GM23338 (cell line): ENCODE measurements at regions not wholly inside any gene's neighbourhood (a gene's known extent, or its start where the extent isn't known, plus 50 kb on each side); places are given as distances from the start of the nearest gene placed in this dataset.

Source experiments
- ATAC-seq: fragments of 200-7000 bp; cut with Tn5 transposase; 3 replicates; pipeline ENCODE4 v1.9.1; 2020
- DNase-seq: peaks from one replicate; pipeline ENCODE4 v3.0.0-alpha.2; 2015; ENCODE audit warnings: low spot score
- H2AFZ ChIP-seq: fragments of 200-600 bp; sonication (generic); 2 replicates; pipeline ENCODE4 v1.8.0; 2016; ENCODE audit warnings: antibody characterized with exemption, mild to moderate bottlenecking, moderate library complexity
- H3F3A ChIP-seq: fragments of 200-600 bp; sonication (generic); replicated peaks from 2 replicates; pipeline ENCODE4 v1.8.0; 2017; ENCODE audit warnings: antibody characterized with exemption, mixed run types, low read depth
- H3K27ac ChIP-seq: fragments of 200-600 bp; sonication (generic); 2 replicates; pipeline ENCODE4 v1.6.1; 2016; ENCODE audit warnings: low read depth
- H3K27me3 ChIP-seq: fragments of 200-600 bp; sonication (generic); 2 replicates; pipeline ENCODE4 v1.8.0; 2016; ENCODE audit warnings: mild to moderate bottlenecking, mixed run types, moderate library complexity; ENCODE audit not compliant: insufficient read depth
- H3K36me3 ChIP-seq: fragments of 200-600 bp; sonication (generic); 2 replicates; pipeline ENCODE4 v1.8.0; 2016; ENCODE audit warnings: mild to moderate bottlenecking; ENCODE audit not compliant: insufficient read depth
- H3K4me1 ChIP-seq: fragments of 200-600 bp; sonication (generic); 2 replicates; pipeline ENCODE4 v1.8.0; 2016; ENCODE audit warnings: mild to moderate bottlenecking, moderate library complexity; ENCODE audit not compliant: insufficient read depth
- H3K4me2 ChIP-seq: fragments of 200-600 bp; sonication (generic); 2 replicates; pipeline ENCODE4 v1.7.1; 2017; ENCODE audit warnings: mixed run types
- H3K4me3 ChIP-seq: fragments of 200-600 bp; sonication (generic); 2 replicates; pipeline ENCODE4 v1.6.1; 2016; ENCODE audit warnings: mixed run types
- H3K79me2 ChIP-seq: fragments of 200-600 bp; sonication (generic); replicated peaks from 2 replicates; pipeline ENCODE4 v1.8.0; 2017; ENCODE audit warnings: mild to moderate bottlenecking; ENCODE audit not compliant: insufficient read depth
- H3K9me2 ChIP-seq: fragments of 200-600 bp; sonication (generic); 2 replicates; pipeline ENCODE4 v1.8.0; 2017; ENCODE audit not compliant: insufficient read depth
- H4K20me1 ChIP-seq: fragments of 200-600 bp; sonication (generic); replicated peaks from 2 replicates; pipeline ENCODE4 v1.8.0; 2017; ENCODE audit warnings: mild to moderate bottlenecking; ENCODE audit not compliant: insufficient read depth
- H3K27ac Mint-ChIP-seq: 2 replicates; pipeline ENCODE4 v1.8.0; 2020; ENCODE audit warnings: inconsistent platforms, mild to moderate bottlenecking, moderate library complexity, mixed read lengths
- H3K27me3 Mint-ChIP-seq: 3 replicates; pipeline ENCODE4 v1.8.0; 2022; ENCODE audit warnings: low read depth, mild to moderate bottlenecking, moderate library complexity, mixed read lengths, inconsistent platforms; ENCODE audit not compliant: insufficient read depth, poor library complexity
- H3K36me3 Mint-ChIP-seq: 3 replicates; pipeline ENCODE4 v1.8.0; 2021; ENCODE audit warnings: low read depth, mild to moderate bottlenecking, inconsistent platforms, moderate library complexity, mixed read lengths
- H3K4me1 Mint-ChIP-seq: 3 replicates; pipeline ENCODE4 v1.8.0; 2020; ENCODE audit warnings: mild to moderate bottlenecking, inconsistent platforms, mixed read lengths
- H3K4me3 Mint-ChIP-seq: 3 replicates; pipeline ENCODE4 v1.8.0; 2021; ENCODE audit warnings: moderate library complexity, mild to moderate bottlenecking, inconsistent platforms, mixed read lengths
- H3K9me3 Mint-ChIP-seq: 3 replicates; pipeline ENCODE4 v1.8.0; 2020; ENCODE audit warnings: moderate library complexity, mild to moderate bottlenecking, inconsistent platforms, mixed read lengths
- CREB1 ChIP-seq: fragments of 250-450 bp; sonication (Bioruptor Pico); IDR thresholded peaks from 2 replicates; pipeline ENCODE4 v1.5.0; 2020; ENCODE audit warnings: low read depth, mild to moderate bottlenecking, moderate library complexity
- ETS1 ChIP-seq: IDR thresholded peaks from 2 replicates; pipeline ENCODE4 v1.6.1; 2016; ENCODE audit warnings: antibody characterized with exemption
- EZH2 ChIP-seq: fragments of 200-600 bp; sonication (generic); IDR thresholded peaks from one replicate; pipeline ENCODE4 v1.8.0; 2017; ENCODE audit warnings: antibody characterized with exemption, mild to moderate bottlenecking, low read depth; ENCODE audit not compliant: unreplicated experiment
- EZH2phosphoT487 ChIP-seq: fragments of 200-600 bp; sonication (generic); IDR thresholded peaks from one replicate; pipeline ENCODE4 v1.8.1; 2018; ENCODE audit warnings: antibody characterized with exemption; ENCODE audit not compliant: unreplicated experiment
- JUNB ChIP-seq: IDR thresholded peaks from one replicate; pipeline ENCODE4 v1.6.1; 2016; ENCODE audit warnings: antibody characterized with exemption; ENCODE audit not compliant: unreplicated experiment
- NANOG ChIP-seq: IDR thresholded peaks from 2 replicates; pipeline ENCODE4 v1.6.1; 2016; ENCODE audit warnings: antibody characterized with exemption, borderline replicate concordance
- POLR2AphosphoS5 ChIP-seq: IDR thresholded peaks from 2 replicates; pipeline ENCODE4 v1.6.1; 2016; ENCODE audit warnings: antibody characterized with exemption, low read depth
- STAT1 ChIP-seq: IDR thresholded peaks from one replicate; pipeline ENCODE4 v1.6.1; 2016; ENCODE audit warnings: antibody characterized with exemption; ENCODE audit not compliant: unreplicated experiment
- ZNF114 ChIP-seq: fragments of 250-450 bp; sonication (Bioruptor Pico); IDR thresholded peaks from 2 replicates; pipeline ENCODE4 v1.5.0; 2020; ENCODE audit warnings: mild to moderate bottlenecking, moderate library complexity
- ZNF331 ChIP-seq: fragments of 250-450 bp; sonication (Bioruptor Pico); IDR thresholded peaks from 2 replicates; pipeline ENCODE4 v1.5.0; 2020; ENCODE audit warnings: low read depth, mild to moderate bottlenecking, moderate library complexity
- TF ChIP-seq, protein P1 (sequence below): IDR thresholded peaks from one replicate; pipeline ENCODE4 v1.6.1; 2018; ENCODE audit warnings: antibody characterized with exemption; ENCODE audit not compliant: unreplicated experiment
- TF ChIP-seq, protein P2 (sequence below): fragments of 250-450 bp; sonication (Bioruptor Pico); IDR thresholded peaks from 2 replicates; pipeline ENCODE4 v1.5.0; 2020; ENCODE audit warnings: mild to moderate bottlenecking, moderate library complexity

DNA sequence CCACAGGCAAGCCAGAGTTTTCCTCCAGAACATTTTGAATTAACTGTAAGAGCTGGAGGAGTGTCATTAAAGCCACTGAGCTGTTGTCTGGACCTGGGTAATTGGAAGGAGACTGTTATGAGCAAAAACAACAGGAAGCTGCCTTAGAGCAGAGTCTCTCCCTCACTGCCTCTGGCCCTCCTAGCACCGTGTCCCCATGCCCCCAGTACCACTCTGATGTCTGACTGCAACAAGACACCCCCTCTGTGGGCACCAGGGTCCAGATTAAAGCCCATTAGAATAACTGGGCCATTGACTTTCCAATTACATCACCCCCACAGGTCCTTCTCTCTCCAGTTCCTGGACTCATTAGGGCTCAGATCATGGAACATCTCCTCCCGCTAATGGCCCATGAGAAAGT lies 216.3 kb downstream of the USP6NL start:
- Mint-ChIP-seq H3K4me3 (no peak overlapping the region), H3K27ac (no peak overlapping the region), H3K4me1 (no peaks in the 10 kb centered on the region; the same call in 2 of the 3 replicates), H3K36me3 (no peaks in the 10 kb centered on the region), H3K27me3 (peaks cover 3% of the 10 kb centered on the region), H3K9me3 (peaks cover 3% of the 10 kb centered on the region; the same call in 1 of the 3 replicates)
- Histone ChIP-seq H3F3A (no peaks in the 10 kb centered on the region), H3K36me3 (no peaks in the 10 kb centered on the region), H2AFZ (no peak overlapping the region), H3K27ac (no peak overlapping the region), H3K4me1 (no peaks in the 10 kb centered on the region), H3K79me2 (no peaks in the 10 kb centered on the region), H4K20me1 (no peaks in the 10 kb centered on the region), H3K4me3 (no peak overlapping the region), H3K4me2 (no peak overlapping the region), H3K27me3 (no peaks in the 10 kb centered on the region), H3K9me2 (peaks cover 6% of the 10 kb centered on the region; the same call in 1 of the 2 replicates)
- no peak for ATAC-seq
- TF ChIP-seq NANOG (no peak), JUNB (no peak)
- no peak for DNase-seq

GRCh38 chr10:11393858-11394257 lies 217.6 kb downstream of the USP6NL start:
- H3K9me3 Mint-ChIP-seq = peaks cover 3% of the 10 kb centered on the region; the same call in 1 of the 3 replicates
- Histone ChIP-seq H3F3A (no peaks in the 10 kb centered on the region), H3K9me2 (peaks cover 6% of the 10 kb centered on the region; the same call in 1 of the 2 replicates), H3K4me2 (no peak overlapping the region), H3K4me1 (no peaks in the 10 kb centered on the region), H4K20me1 (no peaks in the 10 kb centered on the region), H3K4me3 (no peak overlapping the region), H3K79me2 (no peaks in the 10 kb centered on the region), H3K27me3 (no peaks in the 10 kb centered on the region), H2AFZ (0 out of 2 replicates have a peak overlapping the region, but pooled peaks have one; percentile 32), H3K27ac (no peak overlapping the region), H3K36me3 (no peaks in the 10 kb centered on the region)
- H3K4me1 Mint-ChIP-seq = no peaks in the 10 kb centered on the region; the same call in 2 of the 3 replicates
- H3K36me3 Mint-ChIP-seq = no peaks in the 10 kb centered on the region
- no peak for ATAC-seq
- H3K27me3 Mint-ChIP-seq = peaks cover 5% of the 10 kb centered on the region
- H3K4me3 Mint-ChIP-seq = no peak overlapping the region
- H3K27ac Mint-ChIP-seq = no peak overlapping the region
- DNase-seq = no peak
- TF ChIP-seq ZNF114 (CRISPR knock-in tag) (no peak), EZH2 (no peak), EZH2phosphoT487 (no peak), JUNB (no peak), CREB1 (CRISPR knock-in tag) (no peak), POLR2AphosphoS5 (no peak), ZNF331 (CRISPR knock-in tag) (no peak), STAT1 (no peak), ETS1 (no peak), NANOG (no peak)
- TF ChIP-seq, protein P1, sequence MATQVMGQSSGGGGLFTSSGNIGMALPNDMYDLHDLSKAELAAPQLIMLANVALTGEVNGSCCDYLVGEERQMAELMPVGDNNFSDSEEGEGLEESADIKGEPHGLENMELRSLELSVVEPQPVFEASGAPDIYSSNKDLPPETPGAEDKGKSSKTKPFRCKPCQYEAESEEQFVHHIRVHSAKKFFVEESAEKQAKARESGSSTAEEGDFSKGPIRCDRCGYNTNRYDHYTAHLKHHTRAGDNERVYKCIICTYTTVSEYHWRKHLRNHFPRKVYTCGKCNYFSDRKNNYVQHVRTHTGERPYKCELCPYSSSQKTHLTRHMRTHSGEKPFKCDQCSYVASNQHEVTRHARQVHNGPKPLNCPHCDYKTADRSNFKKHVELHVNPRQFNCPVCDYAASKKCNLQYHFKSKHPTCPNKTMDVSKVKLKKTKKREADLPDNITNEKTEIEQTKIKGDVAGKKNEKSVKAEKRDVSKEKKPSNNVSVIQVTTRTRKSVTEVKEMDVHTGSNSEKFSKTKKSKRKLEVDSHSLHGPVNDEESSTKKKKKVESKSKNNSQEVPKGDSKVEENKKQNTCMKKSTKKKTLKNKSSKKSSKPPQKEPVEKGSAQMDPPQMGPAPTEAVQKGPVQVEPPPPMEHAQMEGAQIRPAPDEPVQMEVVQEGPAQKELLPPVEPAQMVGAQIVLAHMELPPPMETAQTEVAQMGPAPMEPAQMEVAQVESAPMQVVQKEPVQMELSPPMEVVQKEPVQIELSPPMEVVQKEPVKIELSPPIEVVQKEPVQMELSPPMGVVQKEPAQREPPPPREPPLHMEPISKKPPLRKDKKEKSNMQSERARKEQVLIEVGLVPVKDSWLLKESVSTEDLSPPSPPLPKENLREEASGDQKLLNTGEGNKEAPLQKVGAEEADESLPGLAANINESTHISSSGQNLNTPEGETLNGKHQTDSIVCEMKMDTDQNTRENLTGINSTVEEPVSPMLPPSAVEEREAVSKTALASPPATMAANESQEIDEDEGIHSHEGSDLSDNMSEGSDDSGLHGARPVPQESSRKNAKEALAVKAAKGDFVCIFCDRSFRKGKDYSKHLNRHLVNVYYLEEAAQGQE = no peak
- TF ChIP-seq, protein P2, sequence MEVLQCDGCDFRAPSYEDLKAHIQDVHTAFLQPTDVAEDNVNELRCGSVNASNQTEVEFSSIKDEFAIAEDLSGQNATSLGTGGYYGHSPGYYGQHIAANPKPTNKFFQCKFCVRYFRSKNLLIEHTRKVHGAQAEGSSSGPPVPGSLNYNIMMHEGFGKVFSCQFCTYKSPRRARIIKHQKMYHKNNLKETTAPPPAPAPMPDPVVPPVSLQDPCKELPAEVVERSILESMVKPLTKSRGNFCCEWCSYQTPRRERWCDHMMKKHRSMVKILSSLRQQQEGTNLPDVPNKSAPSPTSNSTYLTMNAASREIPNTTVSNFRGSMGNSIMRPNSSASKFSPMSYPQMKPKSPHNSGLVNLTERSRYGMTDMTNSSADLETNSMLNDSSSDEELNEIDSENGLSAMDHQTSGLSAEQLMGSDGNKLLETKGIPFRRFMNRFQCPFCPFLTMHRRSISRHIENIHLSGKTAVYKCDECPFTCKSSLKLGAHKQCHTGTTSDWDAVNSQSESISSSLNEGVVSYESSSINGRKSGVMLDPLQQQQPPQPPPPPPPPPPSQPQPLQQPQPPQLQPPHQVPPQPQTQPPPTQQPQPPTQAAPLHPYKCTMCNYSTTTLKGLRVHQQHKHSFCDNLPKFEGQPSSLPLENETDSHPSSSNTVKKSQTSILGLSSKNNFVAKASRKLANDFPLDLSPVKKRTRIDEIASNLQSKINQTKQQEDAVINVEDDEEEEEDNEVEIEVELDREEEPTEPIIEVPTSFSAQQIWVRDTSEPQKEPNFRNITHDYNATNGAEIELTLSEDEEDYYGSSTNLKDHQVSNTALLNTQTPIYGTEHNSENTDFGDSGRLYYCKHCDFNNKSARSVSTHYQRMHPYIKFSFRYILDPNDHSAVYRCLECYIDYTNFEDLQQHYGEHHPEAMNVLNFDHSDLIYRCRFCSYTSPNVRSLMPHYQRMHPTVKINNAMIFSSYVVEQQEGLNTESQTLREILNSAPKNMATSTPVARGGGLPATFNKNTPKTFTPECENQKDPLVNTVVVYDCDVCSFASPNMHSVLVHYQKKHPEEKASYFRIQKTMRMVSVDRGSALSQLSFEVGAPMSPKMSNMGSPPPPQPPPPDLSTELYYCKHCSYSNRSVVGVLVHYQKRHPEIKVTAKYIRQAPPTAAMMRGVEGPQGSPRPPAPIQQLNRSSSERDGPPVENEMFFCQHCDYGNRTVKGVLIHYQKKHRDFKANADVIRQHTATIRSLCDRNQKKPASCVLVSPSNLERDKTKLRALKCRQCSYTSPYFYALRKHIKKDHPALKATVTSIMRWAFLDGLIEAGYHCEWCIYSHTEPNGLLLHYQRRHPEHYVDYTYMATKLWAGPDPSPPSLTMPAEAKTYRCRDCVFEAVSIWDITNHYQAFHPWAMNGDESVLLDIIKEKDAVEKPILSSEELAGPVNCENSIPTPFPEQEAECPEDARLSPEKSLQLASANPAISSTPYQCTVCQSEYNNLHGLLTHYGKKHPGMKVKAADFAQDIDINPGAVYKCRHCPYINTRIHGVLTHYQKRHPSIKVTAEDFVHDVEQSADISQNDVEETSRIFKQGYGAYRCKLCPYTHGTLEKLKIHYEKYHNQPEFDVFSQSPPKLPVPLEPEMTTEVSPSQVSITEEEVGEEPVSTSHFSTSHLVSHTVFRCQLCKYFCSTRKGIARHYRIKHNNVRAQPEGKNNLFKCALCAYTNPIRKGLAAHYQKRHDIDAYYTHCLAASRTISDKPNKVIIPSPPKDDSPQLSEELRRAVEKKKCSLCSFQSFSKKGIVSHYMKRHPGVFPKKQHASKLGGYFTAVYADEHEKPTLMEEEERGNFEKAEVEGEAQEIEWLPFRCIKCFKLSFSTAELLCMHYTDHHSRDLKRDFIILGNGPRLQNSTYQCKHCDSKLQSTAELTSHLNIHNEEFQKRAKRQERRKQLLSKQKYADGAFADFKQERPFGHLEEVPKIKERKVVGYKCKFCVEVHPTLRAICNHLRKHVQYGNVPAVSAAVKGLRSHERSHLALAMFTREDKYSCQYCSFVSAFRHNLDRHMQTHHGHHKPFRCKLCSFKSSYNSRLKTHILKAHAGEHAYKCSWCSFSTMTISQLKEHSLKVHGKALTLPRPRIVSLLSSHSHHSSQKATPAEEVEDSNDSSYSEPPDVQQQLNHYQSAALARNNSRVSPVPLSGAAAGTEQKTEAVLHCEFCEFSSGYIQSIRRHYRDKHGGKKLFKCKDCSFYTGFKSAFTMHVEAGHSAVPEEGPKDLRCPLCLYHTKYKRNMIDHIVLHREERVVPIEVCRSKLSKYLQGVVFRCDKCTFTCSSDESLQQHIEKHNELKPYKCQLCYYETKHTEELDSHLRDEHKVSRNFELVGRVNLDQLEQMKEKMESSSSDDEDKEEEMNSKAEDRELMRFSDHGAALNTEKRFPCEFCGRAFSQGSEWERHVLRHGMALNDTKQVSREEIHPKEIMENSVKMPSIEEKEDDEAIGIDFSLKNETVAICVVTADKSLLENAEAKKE (CRISPR knock-in tag) = no peak
